ENCODE measurements at regions not wholly inside any gene's neighbourhood (a gene's known extent, or its start where the extent isn't known, plus 50 kb on each side); places are given as distances from the start of the nearest gene placed in this dataset.
A peak's percentile ranks its signal among the peaks of the same experiment; 100 is the strongest.

- 26% methylated on average over 5 of the region's 5 CpGs for WGBS (ENCODE audit: insufficient coverage, low coverage, missing lambda C conversion rate)
- intact Hi-C loops (cut with micrococcal nuclease) (no loop called here), in situ Hi-C loops (cut with MboI) (no loop called here)
- Histone ChIP-seq H4K20me1 (replicated peaks; ENCODE audit: control insufficient read depth, insufficient read depth, low read length) (no peaks in the 10 kb centered on the region), H3K36me3 (ENCODE audit: control insufficient read depth, insufficient read depth, low read length) (no peaks in the 10 kb centered on the region), H3K9me1 (ENCODE audit: control insufficient read depth, insufficient read depth, low read length) (no peaks in the 10 kb centered on the region), H3K4me3 (no peak overlapping the region), H3K4me2 (ENCODE audit: insufficient read depth, low read length) (no peak overlapping the region), H3K4me1 (replicated peaks in 1 of 2; ENCODE audit: control insufficient read depth in 2 of 2, insufficient read depth in 2 of 2, low read length in 2 of 2) (no peaks in the 10 kb centered on the region), H3K27ac (ENCODE audit: extremely low read depth, low read depth, low read length) (no peak overlapping the region), H2AFZ (ENCODE audit: low read depth, low read length) (no peak overlapping the region), H3K27me3 (ENCODE audit: control insufficient read depth in 2 of 2, insufficient read depth in 2 of 2, low read length in 2 of 2) (no peaks in the 10 kb centered on the region), H3K9me3 (replicated peaks; ENCODE audit: control insufficient read depth, insufficient read depth, low read depth, low read length) (no peaks in the 10 kb centered on the region), H3K79me2 (ENCODE audit: control insufficient read depth, insufficient read depth, low read length) (no peaks in the 10 kb centered on the region), H3K9ac (ENCODE audit: insufficient read depth in 1 of 2, low read depth in 2 of 2, low read length in 2 of 2) (no peak overlapping the region)
- ChIA-PET POLR2A (no interaction called here), CTCF (ENCODE audit: low intra/inter-chr PET ratio) (no interaction called here)
- TF ChIP-seq FOSL1 (tag; conservative IDR thresholded peaks at IDR 0.05) (peak; percentile 88), ZNF77 (CRISPR knock-in tag; IDR thresholded peaks at IDR 0.05) (no peak), KDM4B (IDR thresholded peaks at IDR 0.05; ENCODE audit: borderline replicate concordance in 2 of 2, low read depth in 1 of 2) (no peak), YBX1 (IDR thresholded peaks at IDR 0.05) (no peak), TRIM24 (IDR thresholded peaks at IDR 0.05) (peak in 1 of 2 experiments; percentile 65; a peak in 2 of 4 replicates), BCL6 (CRISPR knock-in tag; IDR thresholded peaks at IDR 0.05) (no peak), ARID1B (IDR thresholded peaks at IDR 0.05) (peak; percentile 44; the same call in 1 of the 2 replicates), JUND (IDR thresholded peaks at IDR 0.05; ENCODE audit: borderline replicate concordance, low read depth, low read length) (0 out of 2 replicates have a peak, but pooled peaks have one; percentile 20), JUND (tag; IDR thresholded peaks at IDR 0.05; ENCODE audit: borderline replicate concordance, low read depth, low read length) (no peak), TRIM28 (IDR thresholded peaks at IDR 0.05) (peak; percentile 49; the same call in 1 of the 2 replicates), MECOM (CRISPR knock-in tag; IDR thresholded peaks at IDR 0.05) (no peak), PTBP1 (IDR thresholded peaks at IDR 0.05; ENCODE audit: low read depth, low read length) (no peak), CBFA2T3 (IDR thresholded peaks at IDR 0.05) (peak; percentile 37; the same call in 1 of the 2 replicates), ZNF184 (CRISPR knock-in tag; IDR thresholded peaks at IDR 0.05) (peak; percentile 76), JUN (IDR thresholded peaks at IDR 0.05; ENCODE audit: borderline replicate concordance, low read depth, low read length) (0 out of 2 replicates have a peak, but pooled peaks have one; percentile 19), JUN (CRISPR knock-in tag; IDR thresholded peaks at IDR 0.05; ENCODE audit: borderline replicate concordance) (no peak), CBX3 (IDR thresholded peaks at IDR 0.05; ENCODE audit: borderline replicate concordance in 1 of 2, low read length in 2 of 2) (peak in 1 of 2 experiments; percentile 73; a peak in 1 of 3 replicates), ZEB2 (IDR thresholded peaks at IDR 0.05) (peak; percentile 41; the same call in 1 of the 2 replicates)
- no peak for DNase-seq (ENCODE audit: extremely low read depth in 1 of 4, low spot score in 3 of 4)
- no peak for ATAC-seq
- no peak for FAIRE-seq
- no TSS peak for BruUV-seq (replicated peaks)
These were observed 301.1 kb upstream of the NRIP1 start for GRCh38 chr21:15365751-15366392.
